Loucy (cell line): ENCODE measurements at regions not wholly inside any gene's neighbourhood (a gene's known extent, or its start where the extent isn't known, plus 50 kb on each side); places are given as distances from the start of the nearest gene placed in this dataset.

ENCODE experiments used
- H2AFZ ChIP-seq: fragments of 200-600 bp; sonication (generic); 2 replicates; pipeline ENCODE4 v1.6.0; 2016; ENCODE audit warnings: antibody characterized with exemption, mild to moderate bottlenecking, low read length, moderate library complexity
- H3F3A ChIP-seq: fragments of 200-600 bp; 2 replicates; pipeline ENCODE4 v1.6.0; 2016; ENCODE audit warnings: antibody characterized with exemption, low read depth, mild to moderate bottlenecking
- H3K27me3 ChIP-seq: fragments of 200-600 bp; sonication (generic); 2 replicates; pipeline ENCODE4 v1.6.1; 2014; ENCODE audit warnings: low read length, mild to moderate bottlenecking; ENCODE audit not compliant: insufficient read depth, poor library complexity, severe bottlenecking
- H3K36me3 ChIP-seq: fragments of 200-600 bp; sonication (generic); 2 replicates; pipeline ENCODE4 v1.6.1; 2016; ENCODE audit warnings: low read length; ENCODE audit not compliant: insufficient read depth
- H3K4me1 ChIP-seq: fragments of 200-600 bp; sonication (generic); 2 replicates; pipeline ENCODE4 v1.5.1; 2014; ENCODE audit warnings: low read length, mild to moderate bottlenecking; ENCODE audit not compliant: insufficient read depth, poor library complexity, severe bottlenecking
- H3K4me2 ChIP-seq: fragments of 200-600 bp; sonication (generic); 2 replicates; pipeline ENCODE4 v1.6.0; 2014; ENCODE audit warnings: antibody characterized with exemption, low read length, low read depth, mild to moderate bottlenecking; ENCODE audit not compliant: poor library complexity, severe bottlenecking
- H3K4me3 ChIP-seq: fragments of 200-600 bp; sonication (generic); 2 replicates; pipeline ENCODE4 v1.5.1; 2014; ENCODE audit warnings: low read length, mild to moderate bottlenecking, mixed read lengths; ENCODE audit not compliant: poor library complexity, severe bottlenecking
- H3K79me2 ChIP-seq: fragments of 200-600 bp; sonication (generic); 2 replicates; pipeline ENCODE4 v1.6.1; 2014; ENCODE audit warnings: low read length; ENCODE audit not compliant: insufficient read depth
- H3K9ac ChIP-seq: fragments of 200-600 bp; sonication (generic); 2 replicates; pipeline ENCODE4 v1.6.0; 2014; ENCODE audit warnings: mild to moderate bottlenecking, low read depth, low read length, moderate library complexity; ENCODE audit not compliant: poor library complexity, severe bottlenecking
- H3K9me2 ChIP-seq: fragments of 200-600 bp; sonication (generic); replicated peaks from 2 replicates; pipeline ENCODE4 v1.6.1; 2016; ENCODE audit warnings: low read depth, low read length, mixed read lengths
- H3K9me3 ChIP-seq: fragments of 200-600 bp; sonication (generic); 2 replicates; pipeline ENCODE4 v1.6.1; 2014; ENCODE audit warnings: mild to moderate bottlenecking, antibody characterized with exemption, low read length, low read depth; ENCODE audit not compliant: insufficient read depth
- H4K20me1 ChIP-seq: fragments of 200-600 bp; sonication (generic); 2 replicates; pipeline ENCODE4 v1.6.0; 2014; ENCODE audit warnings: antibody characterized with exemption, low read length, mild to moderate bottlenecking; ENCODE audit not compliant: insufficient read depth, poor library complexity, severe bottlenecking
- EZH2phosphoT487 ChIP-seq: fragments of 200-600 bp; IDR thresholded peaks from 2 replicates; pipeline ENCODE4 v1.6.1; 2018; ENCODE audit warnings: antibody characterized with exemption, mild to moderate bottlenecking, moderate library complexity, borderline replicate concordance
- TF ChIP-seq, protein P1 (sequence below): fragments of 200-600 bp; sonication (generic); conservative IDR thresholded peaks from 2 replicates; pipeline ENCODE4 v1.5.1; 2014; ENCODE audit warnings: mild to moderate bottlenecking, antibody characterized with exemption, low read length

DNA sequence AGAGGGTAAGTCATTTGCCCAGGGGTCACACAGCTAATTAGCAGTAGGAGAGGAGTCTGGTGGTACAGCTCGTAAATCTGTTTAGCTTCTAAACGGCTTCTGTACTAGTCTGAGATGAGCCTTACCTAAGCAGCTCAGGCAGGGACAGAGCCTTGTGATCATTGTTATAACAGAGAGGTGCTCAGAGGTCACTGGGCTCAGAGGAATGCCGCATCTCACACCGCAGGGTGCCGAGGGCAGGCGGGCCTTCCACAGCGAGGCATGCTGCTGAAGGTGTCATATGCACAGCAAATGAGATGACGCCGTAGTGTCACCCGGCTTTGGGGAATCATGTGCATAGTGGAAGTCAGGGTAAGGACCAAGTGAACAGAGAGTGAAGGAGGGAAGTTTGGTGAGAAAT, 305.2 kb upstream of the FMN2 start:
- Histone ChIP-seq H3K4me2 (no peak overlapping the region), H3K27me3 (no peaks in the 10 kb centered on the region), H2AFZ (no peak overlapping the region), H3K36me3 (no peaks in the 10 kb centered on the region), H3K9me2 (no peaks in the 10 kb centered on the region), H3K4me1 (no peaks in the 10 kb centered on the region), H3K79me2 (no peaks in the 10 kb centered on the region), H3F3A (no peaks in the 10 kb centered on the region), H3K4me3 (no peak overlapping the region), H3K9ac (no peak overlapping the region), H3K9me3 (no peaks in the 10 kb centered on the region; the same call in 1 of the 2 replicates), H4K20me1 (no peaks in the 10 kb centered on the region)
- TF ChIP-seq, protein P1, sequence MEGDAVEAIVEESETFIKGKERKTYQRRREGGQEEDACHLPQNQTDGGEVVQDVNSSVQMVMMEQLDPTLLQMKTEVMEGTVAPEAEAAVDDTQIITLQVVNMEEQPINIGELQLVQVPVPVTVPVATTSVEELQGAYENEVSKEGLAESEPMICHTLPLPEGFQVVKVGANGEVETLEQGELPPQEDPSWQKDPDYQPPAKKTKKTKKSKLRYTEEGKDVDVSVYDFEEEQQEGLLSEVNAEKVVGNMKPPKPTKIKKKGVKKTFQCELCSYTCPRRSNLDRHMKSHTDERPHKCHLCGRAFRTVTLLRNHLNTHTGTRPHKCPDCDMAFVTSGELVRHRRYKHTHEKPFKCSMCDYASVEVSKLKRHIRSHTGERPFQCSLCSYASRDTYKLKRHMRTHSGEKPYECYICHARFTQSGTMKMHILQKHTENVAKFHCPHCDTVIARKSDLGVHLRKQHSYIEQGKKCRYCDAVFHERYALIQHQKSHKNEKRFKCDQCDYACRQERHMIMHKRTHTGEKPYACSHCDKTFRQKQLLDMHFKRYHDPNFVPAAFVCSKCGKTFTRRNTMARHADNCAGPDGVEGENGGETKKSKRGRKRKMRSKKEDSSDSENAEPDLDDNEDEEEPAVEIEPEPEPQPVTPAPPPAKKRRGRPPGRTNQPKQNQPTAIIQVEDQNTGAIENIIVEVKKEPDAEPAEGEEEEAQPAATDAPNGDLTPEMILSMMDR: no peak
- no peak for TF ChIP-seq EZH2phosphoT487

DNA sequence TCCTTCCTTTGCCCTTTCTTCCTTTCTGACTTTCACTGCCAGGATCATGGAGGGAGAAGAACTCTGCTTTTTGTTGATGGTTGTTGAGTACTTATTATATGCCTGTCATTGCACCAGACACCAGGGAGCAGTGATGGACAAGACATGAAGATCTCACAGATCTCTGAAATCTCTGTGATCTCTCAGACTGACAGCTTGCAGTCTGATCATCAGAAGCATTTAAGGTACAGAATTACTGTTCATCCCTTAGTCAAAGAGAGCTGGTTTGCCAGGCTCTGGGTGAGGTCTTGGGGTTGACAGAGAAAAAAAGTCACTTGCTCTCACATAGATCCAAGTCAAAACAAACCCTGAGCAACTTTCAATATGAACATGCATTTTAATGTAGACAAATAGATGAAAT, 299.5 kb upstream of the FMN2 start:
- Histone ChIP-seq H2AFZ (no peak overlapping the region), H3K36me3 (no peaks in the 10 kb centered on the region), H3K79me2 (no peaks in the 10 kb centered on the region), H4K20me1 (no peaks in the 10 kb centered on the region), H3K27me3 (no peaks in the 10 kb centered on the region), H3K4me1 (no peaks in the 10 kb centered on the region), H3K9me3 (no peaks in the 10 kb centered on the region; the same call in 1 of the 2 replicates), H3K9ac (no peak overlapping the region), H3K4me2 (no peak overlapping the region), H3F3A (no peaks in the 10 kb centered on the region), H3K9me2 (no peaks in the 10 kb centered on the region), H3K4me3 (no peak overlapping the region)
- TF ChIP-seq, protein P1: no peak

DNA sequence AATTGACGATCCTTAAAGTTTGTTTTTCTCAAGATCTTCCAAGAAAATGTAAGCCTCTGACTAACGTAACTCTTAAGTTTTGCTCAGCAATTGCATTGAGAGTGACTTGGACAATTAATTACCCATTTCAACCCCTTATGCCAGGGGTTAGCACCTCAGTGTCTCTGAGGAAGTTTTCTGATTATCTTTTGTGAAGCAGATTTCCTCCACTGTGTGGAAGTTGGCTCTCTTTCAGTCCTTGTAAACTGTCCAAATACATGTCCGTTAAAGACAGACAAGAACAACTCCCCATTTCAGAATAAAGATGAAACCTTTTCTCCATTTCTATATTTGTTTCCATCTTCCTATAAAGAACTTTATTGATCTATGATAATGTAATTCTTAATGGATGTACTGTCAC, 296.4 kb upstream of the FMN2 start:
- no peaks in the 10 kb centered on the region for H3K36me3 ChIP-seq
- no peaks in the 10 kb centered on the region for H3K9me3 ChIP-seq
- no peaks in the 10 kb centered on the region for H3K9me2 ChIP-seq
- no peak overlapping the region for H3K9ac ChIP-seq
- TF ChIP-seq, protein P1: no peak
- no peak for TF ChIP-seq EZH2phosphoT487
- H3K79me2 ChIP-seq: no peaks in the 10 kb centered on the region
- H3K4me1 ChIP-seq: no peaks in the 10 kb centered on the region
- no peaks in the 10 kb centered on the region for H4K20me1 ChIP-seq
- no peaks in the 10 kb centered on the region for H3K27me3 ChIP-seq
- H3F3A ChIP-seq: no peaks in the 10 kb centered on the region
- no peak overlapping the region for H3K4me3 ChIP-seq
- H2AFZ ChIP-seq: no peak overlapping the region
- H3K4me2 ChIP-seq: no peak overlapping the region
